ENCODE measurements at regions not wholly inside any gene's neighbourhood (a gene's known extent, or its start where the extent isn't known, plus 50 kb on each side); places are given as distances from the start of the nearest gene placed in this dataset.
"Not testable (repeated sequence)": the region's sequence is repeated elsewhere in the genome, so short reads cannot be mapped to it uniquely, and the experiment has no call there.

GRCh38 chr17:70446446-70446845, 277.1 kb downstream of the KCNJ2 start:
- peaks cover 7% of the 10 kb centered on the region; the same call in 1 of the 2 replicates for H3K9me3 ChIP-seq (ENCODE audit: control insufficient read depth, insufficient read depth, low read length)
- no peaks in the 10 kb centered on the region for H3K36me3 ChIP-seq (ENCODE audit: insufficient read depth, low read length)
- peaks cover 4% of the 10 kb centered on the region; the same call in 1 of the 2 replicates for H3K4me1 ChIP-seq (ENCODE audit: insufficient read depth, low read length)
- no peak overlapping the region for H3K9ac ChIP-seq (ENCODE audit: low read depth, low read length)

DNA sequence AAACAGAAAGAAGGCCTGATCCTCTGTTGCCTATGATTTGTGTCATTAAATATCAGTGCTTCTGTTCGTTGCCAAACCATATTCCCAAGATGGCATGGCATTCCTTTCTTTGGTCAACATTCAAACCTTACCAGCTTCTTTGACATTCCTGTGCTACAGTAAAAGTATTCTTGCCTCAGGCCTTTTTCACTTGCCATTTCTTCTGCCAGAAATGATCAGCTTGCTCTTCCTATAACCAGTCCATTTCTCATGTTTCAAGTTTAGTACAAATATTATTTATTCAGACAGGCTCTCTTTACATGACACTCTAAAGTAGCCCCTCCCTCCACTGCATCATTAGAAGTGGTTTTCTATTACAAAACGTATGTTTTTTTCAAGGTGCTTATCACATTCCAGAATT, 278.3 kb downstream of the KCNJ2 start:
- peaks cover 7% of the 10 kb centered on the region; the same call in 1 of the 2 replicates for H3K9me3 ChIP-seq (ENCODE audit: control insufficient read depth, insufficient read depth, low read length)
- H3K9ac ChIP-seq (ENCODE audit: low read depth, low read length): no peak overlapping the region
- no peaks in the 10 kb centered on the region for H3K36me3 ChIP-seq (ENCODE audit: insufficient read depth, low read length)
- H3K4me1 ChIP-seq (ENCODE audit: insufficient read depth, low read length): peaks cover 4% of the 10 kb centered on the region; the same call in 1 of the 2 replicates

GRCh38 chr17:70453075-70453474, 283.7 kb downstream of the KCNJ2 start:
- H3K36me3 ChIP-seq (ENCODE audit: insufficient read depth, low read length); H3K4me1 ChIP-seq (ENCODE audit: insufficient read depth, low read length); H3K9ac ChIP-seq (ENCODE audit: low read depth, low read length); H3K9me3 ChIP-seq (ENCODE audit: control insufficient read depth, insufficient read depth, low read length): not testable (repeated sequence)

- Histone ChIP-seq H3K9ac (ENCODE audit: low read depth, low read length) (no peak overlapping the region), H3K36me3 (ENCODE audit: insufficient read depth, low read length) (no peaks in the 10 kb centered on the region), H3K9me3 (ENCODE audit: control insufficient read depth, insufficient read depth, low read length) (peaks cover 5% of the 10 kb centered on the region), H3K4me1 (ENCODE audit: insufficient read depth, low read length) (peaks cover 4% of the 10 kb centered on the region; the same call in 1 of the 2 replicates)
Measured at GRCh38 chr17:70454377-70454776, 285.0 kb downstream of the KCNJ2 start.

DNA sequence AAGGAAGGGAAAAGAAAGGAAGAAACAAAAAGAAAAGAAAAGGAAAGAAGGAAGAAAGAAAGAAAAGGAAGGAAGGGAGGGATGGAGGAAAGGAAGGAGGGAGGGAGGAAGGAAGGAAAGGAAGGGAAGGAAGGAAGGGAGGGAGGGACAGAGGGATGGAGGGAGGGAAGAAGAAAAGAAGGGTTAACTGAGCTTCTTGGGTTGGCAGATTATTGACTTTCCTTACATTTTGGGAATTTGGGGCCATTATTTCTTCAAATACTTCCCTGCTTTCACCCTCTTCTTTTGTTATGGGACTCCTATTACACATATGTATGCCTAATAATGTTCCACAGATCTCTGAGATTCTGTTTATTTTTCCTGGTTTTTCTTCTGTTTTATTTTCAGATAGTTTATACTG, 285.6 kb downstream of the KCNJ2 start:
- Histone ChIP-seq H3K4me1 (ENCODE audit: insufficient read depth, low read length) (peaks cover 3% of the 10 kb centered on the region; the same call in 1 of the 2 replicates), H3K9ac (ENCODE audit: low read depth, low read length) (no peak overlapping the region), H3K36me3 (ENCODE audit: insufficient read depth, low read length) (no peaks in the 10 kb centered on the region), H3K9me3 (ENCODE audit: control insufficient read depth, insufficient read depth, low read length) (peaks cover 5% of the 10 kb centered on the region)

DNA sequence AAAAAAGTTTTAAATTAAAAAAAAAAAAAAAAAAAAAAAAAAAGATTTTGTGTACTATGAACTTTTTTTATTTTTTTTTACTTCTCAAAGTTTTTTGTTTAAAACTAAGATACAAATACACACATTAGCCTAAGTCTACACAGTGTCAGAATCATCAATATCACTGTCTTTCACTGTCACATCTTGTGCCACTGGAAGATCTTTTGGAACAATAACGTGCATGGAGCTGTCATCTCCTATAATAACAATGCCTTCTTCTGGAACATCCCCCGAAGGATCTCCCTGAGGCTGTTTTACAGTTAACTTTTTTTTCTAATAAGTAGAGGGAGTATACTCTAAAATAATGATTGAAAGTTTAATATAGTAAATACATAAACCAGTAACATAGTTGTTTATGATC, 295.7 kb downstream of the KCNJ2 start:
- Histone ChIP-seq H3K36me3 (ENCODE audit: insufficient read depth, low read length) (no peaks in the 10 kb centered on the region), H3K9me3 (ENCODE audit: control insufficient read depth, insufficient read depth, low read length) (no peaks in the 10 kb centered on the region), H3K9ac (ENCODE audit: low read depth, low read length) (no peak overlapping the region; the same call in 1 of the 2 replicates), H3K4me1 (ENCODE audit: insufficient read depth, low read length) (no peaks in the 10 kb centered on the region)

DNA sequence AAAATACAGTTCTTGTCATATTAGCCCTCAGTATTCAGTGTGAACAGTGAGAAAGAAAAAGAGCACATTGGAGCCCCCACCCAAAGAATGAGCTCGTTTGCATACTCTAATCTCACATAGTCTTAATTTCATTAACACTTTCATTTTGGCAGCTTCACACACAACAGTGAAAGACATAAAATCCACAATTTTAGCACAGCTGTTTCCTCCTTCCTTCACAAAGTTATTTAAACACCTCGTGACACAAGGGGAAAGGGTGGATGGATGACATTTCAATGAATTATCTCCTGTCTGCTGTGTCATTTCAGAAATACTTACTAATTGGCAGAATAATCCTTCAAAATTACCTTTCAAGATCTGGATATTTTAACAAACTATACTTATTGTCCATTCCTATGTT, 299.3 kb downstream of the KCNJ2 start:
- Histone ChIP-seq H3K36me3 (ENCODE audit: insufficient read depth, low read length) (no peaks in the 10 kb centered on the region), H3K4me1 (ENCODE audit: insufficient read depth, low read length) (no peaks in the 10 kb centered on the region), H3K9me3 (ENCODE audit: control insufficient read depth, insufficient read depth, low read length) (no peaks in the 10 kb centered on the region), H3K9ac (ENCODE audit: low read depth, low read length) (no peak overlapping the region)

- H3K36me3 ChIP-seq (ENCODE audit: insufficient read depth, low read length): no peaks in the 10 kb centered on the region
- H3K9ac ChIP-seq (ENCODE audit: low read depth, low read length): no peak overlapping the region
- no peaks in the 10 kb centered on the region for H3K4me1 ChIP-seq (ENCODE audit: insufficient read depth, low read length)
- H3K9me3 ChIP-seq (ENCODE audit: control insufficient read depth, insufficient read depth, low read length): no peaks in the 10 kb centered on the region
Measured at GRCh38 chr17:70473049-70473448, 303.7 kb downstream of the KCNJ2 start.

DNA sequence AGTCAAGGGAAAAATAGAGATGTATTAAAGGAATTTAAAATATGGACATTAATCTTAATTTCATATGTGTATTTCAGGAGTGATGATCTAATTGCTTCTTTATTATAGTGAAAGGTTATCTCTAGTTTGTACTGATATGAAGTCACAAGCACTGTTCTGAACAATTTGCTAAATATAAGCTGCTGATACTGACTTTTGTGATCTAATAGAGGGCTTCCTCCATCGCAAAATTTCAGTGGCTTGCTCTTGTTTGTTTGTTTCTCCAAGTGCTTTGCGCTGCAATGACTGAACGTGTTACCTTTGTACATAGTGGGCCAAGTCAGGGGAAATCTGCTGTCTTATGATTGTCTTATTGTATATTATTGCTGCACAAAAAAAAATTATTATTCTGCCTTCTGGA, 307.0 kb downstream of the KCNJ2 start:
- H3K36me3 ChIP-seq (ENCODE audit: insufficient read depth, low read length): no peaks in the 10 kb centered on the region
- no peaks in the 10 kb centered on the region for H3K9me3 ChIP-seq (ENCODE audit: control insufficient read depth, insufficient read depth, low read length)
- H3K4me1 ChIP-seq (ENCODE audit: insufficient read depth, low read length): no peaks in the 10 kb centered on the region
- no peak overlapping the region for H3K9ac ChIP-seq (ENCODE audit: low read depth, low read length)

GRCh38 chr17:70478902-70479301, 309.6 kb downstream of the KCNJ2 start:
- no peaks in the 10 kb centered on the region for H3K4me1 ChIP-seq (ENCODE audit: insufficient read depth, low read length)
- peaks cover 8% of the 10 kb centered on the region; the same call in 1 of the 2 replicates for H3K9me3 ChIP-seq (ENCODE audit: control insufficient read depth, insufficient read depth, low read length)
- H3K36me3 ChIP-seq (ENCODE audit: insufficient read depth, low read length): no peaks in the 10 kb centered on the region
- no peak overlapping the region for H3K9ac ChIP-seq (ENCODE audit: low read depth, low read length)

GRCh38 chr17:70479779-70480178, 310.4 kb downstream of the KCNJ2 start:
- no peak overlapping the region for H3K9ac ChIP-seq (ENCODE audit: low read depth, low read length)
- H3K9me3 ChIP-seq (ENCODE audit: control insufficient read depth, insufficient read depth, low read length): peaks cover 11% of the 10 kb centered on the region; the same call in 1 of the 2 replicates
- H3K36me3 ChIP-seq (ENCODE audit: insufficient read depth, low read length): no peaks in the 10 kb centered on the region
- no peaks in the 10 kb centered on the region for H3K4me1 ChIP-seq (ENCODE audit: insufficient read depth, low read length)

- Histone ChIP-seq H3K9ac (ENCODE audit: low read depth, low read length) (no peak overlapping the region), H3K4me1 (ENCODE audit: insufficient read depth, low read length) (no peaks in the 10 kb centered on the region), H3K36me3 (ENCODE audit: insufficient read depth, low read length) (no peaks in the 10 kb centered on the region), H3K9me3 (ENCODE audit: control insufficient read depth, insufficient read depth, low read length) (peaks cover 11% of the 10 kb centered on the region; the same call in 1 of the 2 replicates)
Measured at GRCh38 chr17:70483624-70484023, 314.3 kb downstream of the KCNJ2 start.

DNA sequence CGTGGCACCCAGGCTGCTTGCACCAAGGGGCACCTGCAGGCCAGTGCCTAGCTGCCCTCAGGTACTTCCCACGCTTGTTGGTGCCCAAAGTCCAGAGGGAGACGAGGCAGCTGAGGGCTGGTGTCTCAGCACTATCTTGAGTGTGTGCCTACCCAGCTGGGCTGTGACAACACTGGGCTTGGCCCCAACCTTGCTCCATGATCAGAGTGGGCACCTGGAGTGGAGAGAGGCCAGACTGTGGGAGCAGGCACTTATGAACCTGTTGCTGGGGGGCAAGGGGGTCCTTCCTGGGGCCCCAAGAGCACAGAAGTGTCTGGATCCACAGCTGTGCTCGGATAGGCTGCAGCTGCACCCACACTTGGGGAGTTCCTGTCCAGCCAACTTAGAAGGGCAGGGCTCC, 314.7 kb downstream of the KCNJ2 start:
- H3K9me3 ChIP-seq (ENCODE audit: control insufficient read depth, insufficient read depth, low read length): peaks cover 11% of the 10 kb centered on the region; the same call in 1 of the 2 replicates
- no peaks in the 10 kb centered on the region for H3K36me3 ChIP-seq (ENCODE audit: insufficient read depth, low read length)
- no peak overlapping the region for H3K9ac ChIP-seq (ENCODE audit: low read depth, low read length)
- H3K4me1 ChIP-seq (ENCODE audit: insufficient read depth, low read length): no peaks in the 10 kb centered on the region

- H3K36me3 ChIP-seq (ENCODE audit: insufficient read depth, low read length): no peaks in the 10 kb centered on the region
- H3K9ac ChIP-seq (ENCODE audit: low read depth, low read length): no peak overlapping the region
- no peaks in the 10 kb centered on the region for H3K4me1 ChIP-seq (ENCODE audit: insufficient read depth, low read length)
- peaks cover 11% of the 10 kb centered on the region; the same call in 1 of the 2 replicates for H3K9me3 ChIP-seq (ENCODE audit: control insufficient read depth, insufficient read depth, low read length)
Measured at GRCh38 chr17:70484496-70484895, 315.2 kb downstream of the KCNJ2 start.

- no peaks in the 10 kb centered on the region for H3K4me1 ChIP-seq (ENCODE audit: insufficient read depth, low read length)
- no peaks in the 10 kb centered on the region for H3K9me3 ChIP-seq (ENCODE audit: control insufficient read depth, insufficient read depth, low read length)
Measured at GRCh38 chr17:70492368-70492767, 323.0 kb downstream of the KCNJ2 start.

More at GRCh38 chr17:70492368-70492767, 323.0 kb downstream of the KCNJ2 start:
- H3K9ac ChIP-seq (ENCODE audit: low read depth, low read length): no peak overlapping the region
- no peaks in the 10 kb centered on the region for H3K36me3 ChIP-seq (ENCODE audit: insufficient read depth, low read length)

Measured in ES-I3 (cell line).